Heart right ventricle (tissue), 16 donors: ENCODE measurements at regions not wholly inside any gene's neighbourhood (a gene's known extent, or its start where the extent isn't known, plus 50 kb on each side); places are given as distances from the start of the nearest gene placed in this dataset.

Source experiments
- ATAC-seq, 8 donors: fragments of 200-7000 bp; cut with Tn5 transposase; one replicate each; pipeline ENCODE4 v1.9.1; 2020; ENCODE audit warnings: mild to moderate bottlenecking in 8 of 8, moderate library complexity in 8 of 8, moderate number of reproducible peaks in 1 of 8
- DNase-seq, 2 donors: peaks; one replicate each; pipeline ENCODE4 v3.0.0-alpha.2; 2020
- H3K27ac ChIP-seq, 10 donors: fragments of 200-600 bp; sonication (generic) in 2 of 10; one replicate each; pipeline versions ENCODE4 v1.5.0 to v1.8.0; 2020 to 2022; ENCODE audit warnings: mild to moderate bottlenecking in 3 of 10
- H3K27me3 ChIP-seq, 7 donors: fragments of 200-600 bp; one replicate each; pipeline ENCODE4 v1.8.0; 2021 to 2022; ENCODE audit warnings: mild to moderate bottlenecking in 2 of 7
- H3K36me3 ChIP-seq, 9 donors: fragments of 200-600 bp; sonication (generic) in 1 of 9; one replicate each; pipeline versions ENCODE4 v1.5.0 to v1.8.0; 2020 to 2022; ENCODE audit warnings: mild to moderate bottlenecking in 2 of 9
- H3K4me1 ChIP-seq, 9 donors: fragments of 200-600 bp; sonication (generic) in 1 of 9; one replicate each; pipeline versions ENCODE4 v1.5.0 to v1.8.0; 2020 to 2022; ENCODE audit warnings: mild to moderate bottlenecking in 4 of 9
- H3K4me3 ChIP-seq, 10 donors: fragments of 200-600 bp; sonication (generic) in 2 of 10; one replicate each; pipeline versions ENCODE4 v1.5.0 to v1.8.0; 2020 to 2022; ENCODE audit warnings: mild to moderate bottlenecking in 7 of 10, moderate library complexity in 2 of 10
- H3K9me3 ChIP-seq, 11 donors: fragments of 200-600 bp in 10 of 11; sonication (generic) in 2 of 11; one replicate each; pipeline versions ENCODE4 v1.5.0 to v1.8.0; 2013 to 2022; ENCODE audit warnings: mild to moderate bottlenecking in 2 of 11, control low read depth in 1 of 11, moderate library complexity in 1 of 11
- CTCF ChIP-seq, 9 donors: fragments of 200-600 bp; sonication (generic) in 2 of 9; IDR thresholded peaks; one replicate each; pipeline versions ENCODE4 v1.5.0 to v1.8.0; 2021 to 2022; ENCODE audit warnings: antibody characterized with exemption in 9 of 9, mild to moderate bottlenecking in 5 of 9, moderate library complexity in 1 of 9
- WGBS, 2 donors: extraction: QIAGEN DNeasy Blood & Tissue Kit; methylation state at CpG; one replicate each; pipeline ENCODE4 v1.1.7; 2013; ENCODE audit warnings: inconsistent platforms in 1 of 2; 5-methylcytosine and 5-hydroxymethylcytosine counted together
- intact Hi-C, 10 donors: fragments of 100-400 bp; cut with DNase I; formaldehyde crosslinking; loops; one replicate each; pipeline versions ENCODE4 v1.11.1 to v1.14.2; 2022
- donor health status: Arrhythmogenic right ventricular cardiomyopathy.
- donor health status: ischemic (EF 13 %, LVEDD 7.1; RV severe dilation, severe dysfunction).
- donor health status: healthy with polysubstance abuse.
- donor health status: DM: no; HTN: yes; CAD: no.
- donor health status: DM: no; HTN: no; CAD: no.
- donor health status: ischemic (EF 25% LVEDD 6.9; RV normal size, moderate dysfunction).
- donor health status: ischemic (EF 25% LVEDD 5.7; RV mildly dilated, moderate dysfunction).
- donor health status: healthy.
- donor health status: DM: yes; HTN: yes; CAD: no.
- donor health status: Ischemic cardiomyopathy.
- donor health status: ischemic (EF 35%, LVEDD 5.7; RV mildly dilated, moderate dysfunction).
- donor health status: nonischemic (EF 11% LVEDD 7.7; RV severe dilation, severe dysfunction).
- donor health status: DM: yes; HTN: yes; CAD: no.
- donor health status: PGD.
- donor health status: ischemic (EF 29% LVEDD 5.4; RV normal size, mild dysfunction).
- donor health status: nonischemic (EF 23%, LVEDD 6.1; RV moderate dilation, normal function).

GRCh38 chr11:70810133-70810532 lies 411.8 kb downstream of the CTTN start:
- Histone ChIP-seq H3K4me1 (no peaks in the 10 kb centered on the region), H3K36me3 (no peaks in the 10 kb centered on the region), H3K27ac (no peak overlapping the region), H3K4me3 (no peak overlapping the region), H3K9me3 (no peaks in the 10 kb centered on the region), H3K27me3 (peaks cover 0 to 14% (median 0%) of the 10 kb centered on the region in 7 donors)
- WGBS, 2 donors: 78 to 79% methylated on average over 9 of the region's 9 CpGs
- no peak for TF ChIP-seq CTCF (IDR thresholded peaks at IDR 0.05)
- intact Hi-C loops: no loop called here
- ATAC-seq (no peak), DNase-seq (no peak)

GRCh38 chr11:70810681-70811080 lies 412.4 kb downstream of the CTTN start:
- H3K36me3 ChIP-seq: no peaks in the 10 kb centered on the region
- no peaks in the 10 kb centered on the region for H3K4me1 ChIP-seq
- no peaks in the 10 kb centered on the region for H3K9me3 ChIP-seq
- WGBS, 2 donors: 86 to 87% methylated on average over 8 of the region's 8 CpGs
- no peak for TF ChIP-seq CTCF (IDR thresholded peaks at IDR 0.05)
- no peak for ATAC-seq
- intact Hi-C loops: no loop called here
- H3K27me3 ChIP-seq: peaks cover 0 to 14% (median 0%) of the 10 kb centered on the region in 7 donors
- no peak overlapping the region for H3K27ac ChIP-seq
- no peak overlapping the region for H3K4me3 ChIP-seq
- no peak for DNase-seq

GRCh38 chr11:70811483-70811882 lies 413.2 kb downstream of the CTTN start:
- intact Hi-C loops: no loop called here
- no peak for ATAC-seq
- Histone ChIP-seq H3K9me3 (no peaks in the 10 kb centered on the region), H3K4me1 (no peaks in the 10 kb centered on the region), H3K27ac (no peak overlapping the region), H3K4me3 (no peak overlapping the region), H3K36me3 (no peaks in the 10 kb centered on the region), H3K27me3 (peaks cover 0 to 14% (median 0%) of the 10 kb centered on the region in 7 donors)
- no peak for TF ChIP-seq CTCF (IDR thresholded peaks at IDR 0.05)
- no peak for DNase-seq
- whole genome bisulfite sequencing, 2 donors: 96 to 98% methylated on average over 1 of the region's 1 CpG

GRCh38 chr11:70811915-70812314 lies 413.6 kb downstream of the CTTN start:
- H3K27me3 ChIP-seq: peaks cover 0 to 14% (median 0%) of the 10 kb centered on the region in 7 donors
- 80 to 83% methylated on average over 4 of the region's 4 CpGs for WGBS, 2 donors
- intact Hi-C loops: no loop called here

More at GRCh38 chr11:70811915-70812314, 413.6 kb downstream of the CTTN start:
- H3K27ac ChIP-seq: no peak overlapping the region
- no peaks in the 10 kb centered on the region for H3K36me3 ChIP-seq
- DNase-seq: no peak
- ATAC-seq: no peak
- H3K9me3 ChIP-seq: no peaks in the 10 kb centered on the region
- no peak for TF ChIP-seq CTCF (IDR thresholded peaks at IDR 0.05)
- H3K4me1 ChIP-seq: no peaks in the 10 kb centered on the region
- H3K4me3 ChIP-seq: no peak overlapping the region
